NCI-H69 (cell line): ENCODE measurements at regions not wholly inside any gene's neighbourhood (a gene's known extent, or its start where the extent isn't known, plus 50 kb on each side); places are given as distances from the start of the nearest gene placed in this dataset.
A peak's percentile ranks its signal among the peaks of the same experiment; 100 is the strongest.

ENCODE experiments used
- DNase-seq: peaks from one replicate; lab custom pipeline; 2025; lab: John Stamatoyannopoulos, UW

DNA sequence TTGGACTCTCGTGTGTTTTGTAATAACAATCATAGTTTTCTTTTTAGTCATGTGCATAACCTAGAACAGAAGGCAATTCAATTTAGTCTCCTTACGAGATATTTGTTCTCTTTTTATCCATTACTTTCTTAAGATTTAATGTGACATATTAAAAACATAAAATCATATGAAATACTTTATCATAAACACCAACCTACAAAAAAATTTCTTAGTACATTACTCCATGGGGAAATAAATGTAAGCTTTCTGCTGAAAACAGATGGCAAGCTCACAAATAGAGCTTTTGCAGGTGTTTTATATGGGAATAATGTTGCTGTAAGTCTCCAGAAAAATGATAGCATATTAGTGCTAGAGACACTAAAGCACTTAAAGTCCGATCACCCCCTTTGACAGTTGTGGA, 1035.2 kb upstream of the ARRDC3 start:
- no peak for DNase-seq

GRCh38 chr5:92409134-92409533, 1026.0 kb upstream of the ARRDC3 start:
- DNase-seq, result no peak

DNA sequence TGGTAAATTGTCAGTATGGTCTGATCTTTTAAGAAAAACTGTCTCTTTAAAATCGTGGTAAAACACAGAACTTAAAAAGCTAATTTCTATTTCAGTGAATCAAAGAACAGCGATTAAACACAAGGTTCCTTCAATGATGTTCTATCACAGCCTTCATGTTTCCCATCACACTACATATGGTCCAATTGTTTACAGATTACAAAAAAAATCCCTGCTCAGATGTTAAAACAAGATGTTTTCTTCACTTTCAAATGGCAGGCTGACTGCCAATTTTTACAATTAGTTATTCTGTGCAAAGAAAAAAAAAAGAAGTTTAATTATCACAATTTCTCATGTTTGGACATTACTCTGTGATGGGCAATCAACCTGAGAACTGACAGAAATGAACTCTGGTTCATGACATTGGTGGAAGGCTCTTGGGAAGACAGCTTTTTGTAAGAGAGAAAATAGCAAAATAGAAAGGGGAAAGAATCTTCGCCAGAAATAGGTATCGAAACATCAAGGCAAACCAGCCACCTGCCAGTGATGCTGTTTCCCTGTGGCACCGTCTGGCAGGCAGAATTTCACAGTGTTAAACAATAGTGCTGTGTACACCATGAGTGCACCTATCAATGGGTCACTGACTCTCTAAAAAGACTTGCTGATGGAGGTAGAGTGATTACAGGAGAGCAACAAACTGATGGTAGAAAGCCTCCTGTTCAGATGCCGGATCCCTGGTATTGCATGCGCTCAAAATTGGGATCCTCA, 1020.0 kb upstream of the ARRDC3 start:
- peak; percentile 99 for DNase-seq

DNA sequence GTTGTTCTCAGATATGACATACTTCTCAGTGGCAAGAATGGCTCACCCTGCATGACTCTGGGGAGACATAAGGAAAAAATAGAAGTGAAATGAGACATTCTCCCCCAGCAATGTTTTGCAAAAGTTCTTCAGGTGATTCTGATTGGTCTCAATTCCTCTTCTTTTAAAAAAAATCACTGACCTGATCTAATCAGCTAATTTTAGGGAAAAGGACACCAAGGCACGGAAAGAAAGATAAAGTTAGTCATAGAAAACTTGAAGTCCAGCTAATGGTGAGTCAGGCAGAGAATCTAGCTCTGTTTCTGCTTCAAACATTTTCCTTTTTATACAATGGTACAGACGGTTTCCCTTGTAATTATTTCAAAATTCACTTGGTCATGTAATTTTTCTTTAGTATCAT, 1018.9 kb upstream of the ARRDC3 start:
- peak; percentile 72 for DNase-seq

GRCh38 chr5:92401492-92401891, 1018.4 kb upstream of the ARRDC3 start:
- DNase-seq, result peak; percentile 96

GRCh38 chr5:92394936-92395335, 1011.8 kb upstream of the ARRDC3 start:
- no peak for DNase-seq

GRCh38 chr5:92390657-92391056, 1007.5 kb upstream of the ARRDC3 start:
- no peak for DNase-seq

- peak; percentile 21 for DNase-seq
Measured at GRCh38 chr5:92380069-92380770, 997.1 kb upstream of the ARRDC3 start.

DNA sequence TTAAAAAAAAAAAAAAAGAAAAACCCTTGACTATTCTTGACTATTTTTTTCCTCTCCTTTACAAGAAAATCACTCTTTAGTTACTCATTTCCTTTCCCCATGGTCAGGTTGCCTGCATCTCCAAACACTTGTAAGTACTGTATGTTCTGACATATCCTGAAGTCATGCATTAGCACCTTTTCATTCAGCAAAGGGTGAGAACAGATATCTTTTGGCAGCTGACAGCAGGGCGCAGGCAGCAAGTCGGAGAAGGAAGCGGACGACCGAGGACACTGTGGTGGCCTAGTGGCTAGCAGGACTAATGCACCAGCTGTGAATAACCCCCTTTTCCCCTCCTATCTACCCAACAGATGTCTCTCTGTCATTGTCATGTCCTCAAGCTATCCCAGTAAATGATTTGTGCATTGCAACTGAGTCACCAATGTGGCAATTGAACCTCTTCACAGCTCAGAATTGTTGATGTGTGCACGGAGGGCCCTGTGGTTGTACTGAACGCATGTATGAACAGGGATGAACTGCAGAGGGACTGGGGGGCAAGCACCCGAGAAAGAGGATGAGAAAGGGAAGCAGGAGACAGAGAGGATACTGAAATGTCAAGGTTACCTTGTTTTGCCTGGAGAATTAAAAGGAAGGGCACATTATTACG, 996.0 kb upstream of the ARRDC3 start:
- no peak for DNase-seq

DNA sequence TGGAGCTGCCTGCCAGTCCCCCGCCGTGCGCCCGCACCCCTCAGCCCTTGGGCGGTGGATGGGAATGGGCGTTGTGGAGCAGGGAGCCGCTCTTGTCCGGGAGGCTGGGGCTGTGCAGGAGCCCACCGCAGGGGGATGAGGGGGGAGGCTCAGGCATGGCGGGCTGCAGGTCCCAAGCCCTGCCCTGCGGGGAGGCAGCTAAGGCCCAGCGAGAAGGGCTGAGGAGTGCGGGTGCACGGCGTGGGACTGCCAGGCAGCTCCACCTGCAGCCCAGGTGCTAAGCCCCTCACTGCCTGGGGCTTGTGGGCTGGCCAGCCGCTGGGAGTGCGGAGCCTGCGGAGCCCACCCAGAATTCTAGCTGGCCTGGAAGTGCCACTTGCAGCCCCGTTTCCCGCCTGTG, 991.7 kb upstream of the ARRDC3 start:
- no peak for DNase-seq

GRCh38 chr5:92372766-92373165, 989.6 kb upstream of the ARRDC3 start:
- no peak for DNase-seq

DNA sequence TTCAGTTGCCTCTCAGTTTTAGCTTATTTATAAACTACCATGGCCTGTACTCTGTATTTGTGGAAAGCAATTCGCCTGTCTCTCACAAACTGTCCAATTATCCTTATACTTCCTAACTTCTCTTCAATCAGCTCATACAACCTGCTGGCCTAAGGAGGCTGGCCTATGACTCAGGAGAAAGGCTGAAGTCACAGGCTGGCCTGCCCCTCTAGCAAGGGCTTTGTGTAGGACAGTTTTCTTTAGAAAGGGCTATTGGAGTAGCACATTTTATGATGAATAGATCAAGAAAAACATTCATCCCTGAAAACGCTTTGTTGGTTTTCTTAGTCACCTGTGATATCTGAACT, 988.7 kb upstream of the ARRDC3 start:
- DNase-seq, result no peak

DNA sequence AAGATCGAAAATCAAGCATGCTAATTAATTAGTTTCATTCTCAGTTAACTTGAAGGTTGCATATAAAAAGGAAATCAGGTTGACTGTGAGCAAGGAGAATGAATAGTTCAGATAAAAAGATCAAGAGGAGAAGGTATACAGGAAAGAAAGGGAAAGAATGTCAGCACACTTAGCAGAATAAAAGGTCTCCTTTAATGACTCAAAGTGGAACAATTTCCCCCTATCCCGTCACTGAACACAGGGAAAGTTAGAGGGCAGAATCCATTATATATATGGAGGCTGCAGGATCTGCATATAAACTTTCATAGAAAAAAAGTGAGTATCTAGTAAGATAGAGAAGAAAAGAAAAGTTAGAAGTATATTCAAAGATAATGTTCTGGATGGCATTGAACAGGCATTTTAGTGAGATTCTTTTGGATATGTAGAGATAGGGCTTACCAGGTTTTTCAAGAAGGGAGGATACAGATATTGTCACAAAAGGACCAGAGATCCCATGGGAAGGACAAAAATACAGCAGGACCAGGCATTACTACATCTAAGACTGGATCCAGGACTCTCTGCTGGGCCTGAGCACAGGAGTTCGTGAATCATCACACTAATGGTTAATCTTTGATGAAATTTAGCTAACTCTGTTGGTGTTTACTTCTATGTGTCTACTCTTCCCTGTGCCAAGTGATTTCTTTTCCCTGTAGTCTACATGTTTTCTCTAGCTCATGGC, 988.2 kb upstream of the ARRDC3 start:
- no peak for DNase-seq

DNA sequence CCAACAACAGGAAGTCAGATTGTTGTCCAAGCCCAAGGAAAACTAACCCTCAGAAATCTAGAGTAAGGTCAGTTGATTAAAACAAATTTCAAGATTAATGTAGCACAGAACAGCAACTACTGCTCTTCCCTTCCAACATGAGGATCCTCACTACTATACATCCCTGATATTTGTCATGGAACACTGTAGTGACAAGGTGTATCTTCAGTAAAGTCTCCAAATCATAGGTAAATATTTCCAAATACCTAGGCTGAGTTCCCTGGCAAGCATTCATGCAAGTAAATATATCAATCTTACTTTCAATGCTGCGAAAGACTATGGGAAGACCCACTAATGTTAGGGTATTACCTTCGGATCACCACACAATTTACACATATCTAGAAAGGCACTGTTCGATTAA, 986.9 kb upstream of the ARRDC3 start:
- no peak for DNase-seq

DNA sequence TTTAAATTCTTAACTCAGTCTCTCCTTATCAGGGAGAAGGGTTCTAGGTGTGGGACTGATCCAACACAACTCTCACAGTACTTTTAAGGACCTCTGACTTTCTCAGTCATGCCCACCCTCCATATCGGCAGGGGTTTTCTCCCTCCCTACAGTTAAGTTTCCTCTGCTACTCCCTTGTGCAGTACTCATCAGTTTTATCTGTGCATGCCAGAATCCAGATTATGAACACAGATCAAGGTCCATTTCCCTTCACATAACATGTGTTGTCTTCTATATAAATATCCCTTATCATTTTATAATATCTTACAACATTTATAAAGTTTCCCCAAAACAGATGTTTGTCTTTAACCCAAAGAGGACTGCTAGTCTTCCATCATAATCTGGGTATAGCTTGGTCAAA, 986.5 kb upstream of the ARRDC3 start:
- no peak for DNase-seq

DNA sequence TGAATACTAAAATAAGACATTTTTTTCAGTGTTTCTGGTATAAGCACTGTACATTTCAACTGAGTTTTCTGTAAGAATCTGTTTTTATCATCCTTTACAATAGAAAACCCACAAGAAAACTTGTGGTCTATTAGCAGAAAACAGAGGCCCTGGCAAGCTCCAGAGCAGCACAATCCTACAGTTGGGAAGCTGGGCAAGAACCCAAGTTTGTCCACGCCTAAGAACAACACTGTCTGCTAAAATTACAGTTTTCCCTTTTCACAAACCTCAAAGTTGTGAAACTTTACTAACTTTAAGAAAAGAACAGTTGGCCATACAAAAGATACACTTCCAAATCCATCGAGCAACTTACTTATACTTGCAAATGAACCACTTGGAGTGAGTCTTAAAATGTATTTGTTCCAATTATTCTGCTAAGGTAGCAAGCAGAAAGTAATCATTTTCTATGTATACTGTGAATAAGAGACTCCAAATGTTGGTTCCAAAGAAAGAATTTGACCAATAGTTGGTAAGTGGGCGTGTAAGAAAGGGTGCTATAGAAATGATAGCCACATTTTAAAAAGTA, 982.0 kb upstream of the ARRDC3 start:
- no peak for DNase-seq

DNA sequence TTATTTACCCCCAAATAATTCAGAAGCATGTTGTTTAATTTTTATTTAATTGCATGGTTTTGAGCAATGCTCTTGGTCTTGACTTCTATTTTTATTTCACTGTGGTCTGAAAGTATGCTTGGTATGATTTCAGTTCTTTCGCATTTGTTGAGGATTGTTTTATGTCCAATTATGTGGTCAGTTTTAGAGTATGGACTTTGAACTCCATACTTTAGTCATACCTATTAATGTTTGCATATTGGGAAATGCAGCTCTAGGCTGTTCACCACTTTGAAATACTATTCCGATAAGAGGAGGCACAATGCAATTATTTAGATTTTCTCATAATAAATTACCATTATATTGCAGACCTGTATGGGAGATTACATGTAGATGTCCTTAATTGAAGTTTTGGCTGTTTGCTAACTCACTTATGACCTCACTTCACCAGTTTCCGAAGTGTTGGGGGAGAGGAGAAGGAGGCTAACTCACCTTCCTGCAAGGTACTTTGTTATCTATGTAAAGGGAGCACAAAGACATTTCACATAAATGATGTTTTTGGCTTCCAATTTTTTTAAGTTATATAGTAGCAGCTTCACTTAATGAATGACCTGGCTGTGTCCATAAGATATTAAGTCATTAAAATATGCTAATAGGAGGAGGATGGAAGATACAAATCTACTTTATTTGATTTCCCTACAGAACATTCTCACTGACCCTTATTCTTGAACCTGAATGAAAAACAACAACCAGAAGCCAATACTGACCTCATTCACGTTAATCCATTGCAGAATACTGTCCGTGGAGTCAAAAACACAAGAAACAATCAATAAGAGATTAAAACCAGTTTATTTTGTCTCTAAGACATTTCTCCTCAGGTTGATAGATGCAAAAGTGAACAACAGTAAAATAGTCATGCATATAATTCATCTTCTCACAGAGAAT, 970.3 kb upstream of the ARRDC3 start:
- no peak for DNase-seq

GRCh38 chr5:92337772-92338234, 954.7 kb upstream of the ARRDC3 start:
- DNase-seq, result no peak

GRCh38 chr5:92332039-92332438, 948.9 kb upstream of the ARRDC3 start:
- no peak for DNase-seq

DNA sequence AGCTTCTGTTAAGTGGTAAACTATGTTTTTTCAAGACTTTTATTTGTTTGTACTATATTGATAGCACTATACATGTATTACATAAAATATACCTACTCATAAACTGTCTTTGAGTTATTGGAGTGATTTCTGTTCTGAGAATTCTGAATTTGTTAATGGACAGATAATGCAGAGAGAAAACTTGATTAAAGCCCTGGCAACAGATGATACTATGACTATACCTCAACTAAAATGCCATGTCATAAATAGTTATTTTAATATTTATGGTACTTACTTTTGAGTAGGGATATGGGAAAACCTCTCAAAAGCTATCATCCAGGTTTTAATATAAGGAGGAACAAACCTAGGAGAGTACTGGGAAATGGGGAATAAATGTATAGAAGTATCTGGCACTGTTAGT, 947.2 kb upstream of the ARRDC3 start:
- DNase-seq, result no peak

DNA sequence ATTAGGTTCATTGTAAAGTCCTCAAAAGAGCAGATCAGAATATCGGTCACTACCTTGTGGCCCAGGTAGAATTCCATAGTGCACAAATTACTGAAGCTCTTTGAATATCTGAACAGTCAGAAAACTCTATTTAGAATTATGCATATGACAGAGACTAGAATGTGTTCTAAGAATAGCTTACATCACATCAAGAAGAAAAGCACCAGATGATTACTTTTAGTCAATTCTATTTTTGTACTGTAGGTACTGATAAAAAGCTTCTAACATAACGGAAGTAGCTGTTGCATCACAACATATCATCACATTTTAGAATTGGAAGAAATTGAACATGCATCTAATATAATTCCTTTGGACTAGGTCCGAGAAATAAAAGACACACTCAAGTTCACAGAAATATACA, 946.6 kb upstream of the ARRDC3 start:
- no peak for DNase-seq
